B cell (primary cell): ENCODE measurements at regions not wholly inside any gene's neighbourhood (a gene's known extent, or its start where the extent isn't known, plus 50 kb on each side); places are given as distances from the start of the nearest gene placed in this dataset.

Source experiments
- ATAC-seq: fragments of 200-7000 bp; cut with Tn5 transposase; one replicate; pipeline ENCODE4 v1.10.0; 2021; ENCODE audit warnings: low read depth, mild to moderate bottlenecking, moderate number of reproducible peaks, moderate library complexity
- CTCF ChIA-PET: fragments of 350-600 bp; sonication (Branson Sonifier 250); formaldehyde crosslinking; loops from one replicate; lab custom pipeline; 2021; ENCODE audit warnings: antibody characterized with exemption, inconsistent platforms; lab: Charles Lee
- POLR2A ChIA-PET: fragments of 350-600 bp; sonication (Branson Sonifier 250); formaldehyde crosslinking; loops from one replicate; lab custom pipeline; 2021; ENCODE audit warnings: antibody characterized with exemption; lab: Charles Lee
- DNase-seq: peaks from one replicate; pipeline ENCODE4 v3.0.0; 2013
- H2AFZ ChIP-seq: 2 replicates; pipeline ENCODE4 v1.6.1; 2012; ENCODE audit warnings: mild to moderate bottlenecking, low read depth, low read length; ENCODE audit not compliant: insufficient read depth, poor library complexity, severe bottlenecking
- H3K27ac ChIP-seq, 2 donors: 1 replicate in 1 of 2; 2 replicates in 1 of 2; pipeline ENCODE4 v1.5.1; 2012 to 2013; ENCODE audit warnings: low read length in 2 of 2, mild to moderate bottlenecking in 2 of 2, moderate library complexity in 1 of 2
- H3K27me3 ChIP-seq, 4 experiments: fragments of 200-600 bp in 1 of 4; sonication (generic) in 1 of 4; replicated peaks in 1 of 4; 1 replicate in 2 of 4; 2 replicates in 2 of 4; pipeline versions ENCODE4 v1.6.1 to v1.7.0; 2013 to 2016; ENCODE audit warnings: low read length in 3 of 4, mild to moderate bottlenecking in 2 of 4, mixed read lengths in 1 of 4, moderate library complexity in 1 of 4; ENCODE audit not compliant: insufficient read depth in 4 of 4, control insufficient read depth in 3 of 4; ENCODE audit errors: control extremely low read depth in 1 of 4
- H3K36me3 ChIP-seq, 2 experiments: replicated peaks in 1 of 2; 1 replicate in 1 of 2; 2 replicates in 1 of 2; pipeline versions ENCODE4 v1.6.1 to v1.7.1; 2013; ENCODE audit warnings: low read length in 1 of 2; ENCODE audit not compliant: insufficient read depth in 2 of 2, control insufficient read depth in 1 of 2; ENCODE audit errors: control extremely low read depth in 1 of 2, extremely low read depth in 1 of 2
- H3K4me1 ChIP-seq, 2 donors: fragments of 200-600 bp in 1 of 2; sonication (generic) in 1 of 2; 1 replicate in 1 of 2; 2 replicates in 1 of 2; pipeline versions ENCODE4 v1.5.1 to v1.6.1; 2013 to 2017; ENCODE audit warnings: low read length in 2 of 2; ENCODE audit not compliant: control insufficient read depth in 2 of 2, insufficient read depth in 2 of 2
- H3K4me2 ChIP-seq: replicated peaks from 2 replicates; pipeline ENCODE3; 2012; ENCODE audit warnings: mild to moderate bottlenecking, low read depth, low read length; ENCODE audit not compliant: poor library complexity, severe bottlenecking
- H3K4me3 ChIP-seq, 5 experiments: fragments of 200-600 bp in 1 of 5; sonication (generic) in 1 of 5; 1 replicate in 3 of 5; 2 replicates in 2 of 5; pipeline versions ENCODE4 v1.5.1 to v1.7.0; 2011 to 2016; ENCODE audit warnings: low read length in 4 of 5, mild to moderate bottlenecking in 4 of 5, low read depth in 2 of 5, control low read depth in 1 of 5, moderate library complexity in 1 of 5; ENCODE audit not compliant: insufficient read depth in 1 of 5; ENCODE audit errors: control extremely low read depth in 1 of 5, extremely low read depth in 1 of 5
- H3K79me2 ChIP-seq: fragments of 200-600 bp; sonication (generic); one replicate; pipeline ENCODE4 v1.6.0; 2016; ENCODE audit warnings: low read length; ENCODE audit not compliant: control insufficient read depth, insufficient read depth
- H3K9ac ChIP-seq: fragments of 200-600 bp; sonication (generic); 2 replicates; pipeline ENCODE4 v1.6.1; 2017; ENCODE audit warnings: mild to moderate bottlenecking, low read length, moderate library complexity
- H3K9me3 ChIP-seq, 3 donors: one replicate each; pipeline versions ENCODE4 v1.6.1 to v1.7.1; 2013; ENCODE audit warnings: low read length in 2 of 3; ENCODE audit not compliant: control insufficient read depth in 2 of 3, insufficient read depth in 1 of 3; ENCODE audit errors: control extremely low read depth in 1 of 3
- H4K20me1 ChIP-seq: 2 replicates; pipeline ENCODE4 v1.6.0; 2012; ENCODE audit warnings: mild to moderate bottlenecking, low read length; ENCODE audit not compliant: insufficient read depth, control insufficient read depth, poor library complexity, severe bottlenecking
- H3K27ac Mint-ChIP-seq: one replicate; pipeline ENCODE4 v1.8.0; 2021; ENCODE audit warnings: mixed read lengths
- H3K27me3 Mint-ChIP-seq: one replicate; pipeline ENCODE4 v1.8.0; 2021; ENCODE audit warnings: mixed read lengths
- H3K4me1 Mint-ChIP-seq: one replicate; pipeline ENCODE4 v1.8.0; 2021; ENCODE audit warnings: mixed read lengths
- H3K4me3 Mint-ChIP-seq: one replicate; pipeline ENCODE4 v1.8.0; 2021; ENCODE audit warnings: mixed read lengths
- H3K9me3 Mint-ChIP-seq: one replicate; pipeline ENCODE4 v1.8.0; 2022; ENCODE audit warnings: mixed read lengths; ENCODE audit not compliant: insufficient read depth
- EZH2 ChIP-seq: IDR thresholded peaks from 2 replicates; pipeline ENCODE4 v1.6.1; 2012; ENCODE audit warnings: borderline replicate concordance, low read depth, mild to moderate bottlenecking, moderate library complexity, low read length; ENCODE audit not compliant: insufficient read depth, poor library complexity, severe bottlenecking
- WGBS: methylation state at CpG from one replicate; pipeline ENCODE4 v1.1.5; 2013; ENCODE audit warnings: missing lambda C conversion rate; ENCODE audit not compliant: insufficient coverage; 5-methylcytosine and 5-hydroxymethylcytosine counted together
- intact Hi-C: fragments of 100-400 bp; cut with micrococcal nuclease; formaldehyde crosslinking; loops from one replicate; pipeline ENCODE4 v1.10.0; 2022
- TF ChIP-seq, protein P1 (sequence below): fragments of 200-600 bp; IDR thresholded peaks from one replicate; pipeline ENCODE4 v1.8.0; 2022; ENCODE audit warnings: antibody characterized with exemption, mild to moderate bottlenecking

- H2AFZ ChIP-seq: no peak overlapping the region
These were observed 685.9 kb upstream of the CDH10 start for GRCh38 chr5:25330721-25331120.

DNA sequence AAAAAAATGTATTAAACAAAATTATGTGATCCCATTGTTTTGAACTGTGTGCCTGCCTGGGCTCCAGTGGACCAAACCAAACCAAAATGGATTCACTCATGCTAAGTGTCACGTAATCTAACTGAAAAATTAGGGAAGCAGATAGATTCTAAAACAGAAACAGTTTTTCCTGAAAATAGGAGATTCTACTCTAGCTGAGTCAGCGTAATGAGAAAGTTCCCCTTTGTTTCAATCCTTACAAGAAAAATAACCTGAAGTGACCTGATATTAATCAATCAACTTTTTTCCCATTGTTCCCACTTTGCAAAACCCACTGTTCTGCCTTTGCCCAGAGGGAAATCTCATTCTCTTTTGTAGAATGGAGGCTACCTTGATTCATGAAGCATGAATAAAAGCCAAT, 682.4 kb upstream of the CDH10 start:
- no peak overlapping the region for H3K27ac Mint-ChIP-seq
- H3K9me3 Mint-ChIP-seq: peaks cover 4% of the 10 kb centered on the region
- DNase-seq: no peak
- H3K79me2 ChIP-seq: no peaks in the 10 kb centered on the region
- H3K27me3 ChIP-seq: no peaks in the 10 kb centered on the region
- intact Hi-C loops: no loop called here
- no peaks in the 10 kb centered on the region for H4K20me1 ChIP-seq
- no peak overlapping the region for H3K4me3 ChIP-seq
- H3K27me3 Mint-ChIP-seq: no peaks in the 10 kb centered on the region
- ChIA-PET POLR2A (no interaction called here), CTCF (no interaction called here)
- H3K4me2 ChIP-seq: no peak overlapping the region
- H3K4me1 ChIP-seq: no peaks in the 10 kb centered on the region
- no peak for ATAC-seq
- no peaks in the 10 kb centered on the region for H3K36me3 ChIP-seq
- H3K4me3 Mint-ChIP-seq: no peak overlapping the region
- no CpG with 5 or more reads among the region's 2 CpGs for WGBS
- TF ChIP-seq EZH2: no peak
- TF ChIP-seq, protein P1, sequence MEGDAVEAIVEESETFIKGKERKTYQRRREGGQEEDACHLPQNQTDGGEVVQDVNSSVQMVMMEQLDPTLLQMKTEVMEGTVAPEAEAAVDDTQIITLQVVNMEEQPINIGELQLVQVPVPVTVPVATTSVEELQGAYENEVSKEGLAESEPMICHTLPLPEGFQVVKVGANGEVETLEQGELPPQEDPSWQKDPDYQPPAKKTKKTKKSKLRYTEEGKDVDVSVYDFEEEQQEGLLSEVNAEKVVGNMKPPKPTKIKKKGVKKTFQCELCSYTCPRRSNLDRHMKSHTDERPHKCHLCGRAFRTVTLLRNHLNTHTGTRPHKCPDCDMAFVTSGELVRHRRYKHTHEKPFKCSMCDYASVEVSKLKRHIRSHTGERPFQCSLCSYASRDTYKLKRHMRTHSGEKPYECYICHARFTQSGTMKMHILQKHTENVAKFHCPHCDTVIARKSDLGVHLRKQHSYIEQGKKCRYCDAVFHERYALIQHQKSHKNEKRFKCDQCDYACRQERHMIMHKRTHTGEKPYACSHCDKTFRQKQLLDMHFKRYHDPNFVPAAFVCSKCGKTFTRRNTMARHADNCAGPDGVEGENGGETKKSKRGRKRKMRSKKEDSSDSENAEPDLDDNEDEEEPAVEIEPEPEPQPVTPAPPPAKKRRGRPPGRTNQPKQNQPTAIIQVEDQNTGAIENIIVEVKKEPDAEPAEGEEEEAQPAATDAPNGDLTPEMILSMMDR: no peak
- H3K27ac ChIP-seq: no peak overlapping the region
- H3K9me3 ChIP-seq: peaks cover 0 to 21% (median 0%) of the 10 kb centered on the region in 3 donors
- H3K9ac ChIP-seq: no peak overlapping the region
- H2AFZ ChIP-seq: no peak overlapping the region
- no peaks in the 10 kb centered on the region for H3K4me1 Mint-ChIP-seq

More at GRCh38 chr5:25330721-25331120, 685.9 kb upstream of the CDH10 start:
- Mint-ChIP-seq H3K27ac (no peak overlapping the region), H3K4me1 (no peaks in the 10 kb centered on the region), H3K4me3 (no peak overlapping the region), H3K9me3 (peaks cover 7% of the 10 kb centered on the region), H3K27me3 (no peaks in the 10 kb centered on the region)
- intact Hi-C loops: no loop called here
- ChIA-PET CTCF (no interaction called here), POLR2A (no interaction called here)
- TF ChIP-seq, protein P1: no peak
- no peak for TF ChIP-seq EZH2
- DNase-seq (no peak), ATAC-seq (no peak)
- Histone ChIP-seq H3K9ac (no peak overlapping the region), H3K4me1 (no peaks in the 10 kb centered on the region), H3K4me2 (no peak overlapping the region), H3K79me2 (no peaks in the 10 kb centered on the region), H3K27me3 (no peaks in the 10 kb centered on the region), H4K20me1 (no peaks in the 10 kb centered on the region), H3K4me3 (no peak overlapping the region), H3K9me3 (peaks cover 0 to 21% (median 0%) of the 10 kb centered on the region in 3 donors), H3K36me3 (no peaks in the 10 kb centered on the region), H3K27ac (no peak overlapping the region)
- WGBS: 62% methylated on average over 3 of the region's 3 CpGs
